ENCODE measurements at regions not wholly inside any gene's neighbourhood (a gene's known extent, or its start where the extent isn't known, plus 50 kb on each side); places are given as distances from the start of the nearest gene placed in this dataset.

DNA sequence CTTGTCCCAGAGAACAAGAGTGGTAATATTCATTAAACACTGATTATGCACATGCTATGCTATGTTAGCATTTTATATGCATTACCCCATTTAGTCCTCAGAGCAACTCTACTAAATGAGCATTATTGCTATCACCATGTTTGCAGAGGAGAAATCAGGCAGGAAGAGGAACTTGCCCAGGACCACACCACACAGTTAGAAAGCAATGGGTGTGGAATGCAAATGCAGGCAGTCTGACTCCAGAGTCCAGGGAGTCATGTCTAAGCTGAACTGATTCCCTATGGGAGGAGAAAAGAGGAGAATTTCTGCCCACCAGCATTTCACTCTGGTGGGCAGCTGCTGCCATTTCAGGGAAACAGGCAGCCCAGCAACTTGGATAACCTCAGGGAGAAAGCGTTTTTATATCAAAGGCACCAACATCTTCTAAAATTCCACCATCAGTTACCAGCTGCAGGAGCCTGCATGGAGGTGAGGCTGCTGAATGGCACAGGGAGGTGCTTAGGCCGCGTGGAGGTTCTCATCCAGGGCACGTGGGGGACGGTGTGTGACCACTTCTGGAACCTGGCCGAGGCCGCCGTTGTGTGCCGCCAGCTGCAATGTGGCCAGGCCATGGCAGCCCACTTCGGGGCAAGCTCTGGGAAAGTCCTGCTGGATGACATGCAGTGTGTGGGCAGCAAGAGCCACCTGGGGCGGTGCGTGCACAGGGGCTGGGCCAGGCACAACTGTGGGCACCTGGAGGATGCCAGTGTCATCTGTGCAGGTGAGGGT is 68.2 kb upstream of the C10orf120 start:
- TF ChIP-seq, protein P1, sequence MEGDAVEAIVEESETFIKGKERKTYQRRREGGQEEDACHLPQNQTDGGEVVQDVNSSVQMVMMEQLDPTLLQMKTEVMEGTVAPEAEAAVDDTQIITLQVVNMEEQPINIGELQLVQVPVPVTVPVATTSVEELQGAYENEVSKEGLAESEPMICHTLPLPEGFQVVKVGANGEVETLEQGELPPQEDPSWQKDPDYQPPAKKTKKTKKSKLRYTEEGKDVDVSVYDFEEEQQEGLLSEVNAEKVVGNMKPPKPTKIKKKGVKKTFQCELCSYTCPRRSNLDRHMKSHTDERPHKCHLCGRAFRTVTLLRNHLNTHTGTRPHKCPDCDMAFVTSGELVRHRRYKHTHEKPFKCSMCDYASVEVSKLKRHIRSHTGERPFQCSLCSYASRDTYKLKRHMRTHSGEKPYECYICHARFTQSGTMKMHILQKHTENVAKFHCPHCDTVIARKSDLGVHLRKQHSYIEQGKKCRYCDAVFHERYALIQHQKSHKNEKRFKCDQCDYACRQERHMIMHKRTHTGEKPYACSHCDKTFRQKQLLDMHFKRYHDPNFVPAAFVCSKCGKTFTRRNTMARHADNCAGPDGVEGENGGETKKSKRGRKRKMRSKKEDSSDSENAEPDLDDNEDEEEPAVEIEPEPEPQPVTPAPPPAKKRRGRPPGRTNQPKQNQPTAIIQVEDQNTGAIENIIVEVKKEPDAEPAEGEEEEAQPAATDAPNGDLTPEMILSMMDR (IDR thresholded peaks at IDR 0.05): no peak
- no peak for TF ChIP-seq POLR2A (IDR thresholded peaks at IDR 0.05)
